ENCODE measurements at regions not wholly inside any gene's neighbourhood (a gene's known extent, or its start where the extent isn't known, plus 50 kb on each side); places are given as distances from the start of the nearest gene placed in this dataset.

- no peak overlapping the region for H3K4me2 ChIP-seq
- H3K9me2 ChIP-seq (ENCODE audit: insufficient read depth): no peaks in the 10 kb centered on the region
- TF ChIP-seq EZH2phosphoT487 (IDR thresholded peaks at IDR 0.05; ENCODE audit: unreplicated experiment): no peak
- no peak for TF ChIP-seq CTCF (conservative IDR thresholded peaks at IDR 0.05; ENCODE audit: low read depth in 2 of 2)
- TF ChIP-seq POLR2AphosphoS5 (IDR thresholded peaks at IDR 0.05; ENCODE audit: low read depth): no peak
- TF ChIP-seq ZNF114 (CRISPR knock-in tag; IDR thresholded peaks at IDR 0.05): no peak
- TF ChIP-seq, protein P1, sequence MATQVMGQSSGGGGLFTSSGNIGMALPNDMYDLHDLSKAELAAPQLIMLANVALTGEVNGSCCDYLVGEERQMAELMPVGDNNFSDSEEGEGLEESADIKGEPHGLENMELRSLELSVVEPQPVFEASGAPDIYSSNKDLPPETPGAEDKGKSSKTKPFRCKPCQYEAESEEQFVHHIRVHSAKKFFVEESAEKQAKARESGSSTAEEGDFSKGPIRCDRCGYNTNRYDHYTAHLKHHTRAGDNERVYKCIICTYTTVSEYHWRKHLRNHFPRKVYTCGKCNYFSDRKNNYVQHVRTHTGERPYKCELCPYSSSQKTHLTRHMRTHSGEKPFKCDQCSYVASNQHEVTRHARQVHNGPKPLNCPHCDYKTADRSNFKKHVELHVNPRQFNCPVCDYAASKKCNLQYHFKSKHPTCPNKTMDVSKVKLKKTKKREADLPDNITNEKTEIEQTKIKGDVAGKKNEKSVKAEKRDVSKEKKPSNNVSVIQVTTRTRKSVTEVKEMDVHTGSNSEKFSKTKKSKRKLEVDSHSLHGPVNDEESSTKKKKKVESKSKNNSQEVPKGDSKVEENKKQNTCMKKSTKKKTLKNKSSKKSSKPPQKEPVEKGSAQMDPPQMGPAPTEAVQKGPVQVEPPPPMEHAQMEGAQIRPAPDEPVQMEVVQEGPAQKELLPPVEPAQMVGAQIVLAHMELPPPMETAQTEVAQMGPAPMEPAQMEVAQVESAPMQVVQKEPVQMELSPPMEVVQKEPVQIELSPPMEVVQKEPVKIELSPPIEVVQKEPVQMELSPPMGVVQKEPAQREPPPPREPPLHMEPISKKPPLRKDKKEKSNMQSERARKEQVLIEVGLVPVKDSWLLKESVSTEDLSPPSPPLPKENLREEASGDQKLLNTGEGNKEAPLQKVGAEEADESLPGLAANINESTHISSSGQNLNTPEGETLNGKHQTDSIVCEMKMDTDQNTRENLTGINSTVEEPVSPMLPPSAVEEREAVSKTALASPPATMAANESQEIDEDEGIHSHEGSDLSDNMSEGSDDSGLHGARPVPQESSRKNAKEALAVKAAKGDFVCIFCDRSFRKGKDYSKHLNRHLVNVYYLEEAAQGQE (IDR thresholded peaks at IDR 0.05; ENCODE audit: unreplicated experiment): no peak
- TF ChIP-seq CREB1 (CRISPR knock-in tag; IDR thresholded peaks at IDR 0.05; ENCODE audit: low read depth): no peak
- TF ChIP-seq NANOG (IDR thresholded peaks at IDR 0.05; ENCODE audit: borderline replicate concordance): no peak
- no peak overlapping the region for H2AFZ ChIP-seq
- no peaks in the 10 kb centered on the region for H4K20me1 ChIP-seq (replicated peaks; ENCODE audit: insufficient read depth)
- Mint-ChIP-seq H3K36me3 (ENCODE audit: low read depth) (no peaks in the 10 kb centered on the region), H3K4me3 (no peak overlapping the region), H3K4me1 (no peaks in the 10 kb centered on the region), H3K9me3 (no peaks in the 10 kb centered on the region), H3K27me3 (ENCODE audit: insufficient read depth, low read depth, poor library complexity) (no peaks in the 10 kb centered on the region), H3K27ac (no peak overlapping the region)
- H3K27ac ChIP-seq (ENCODE audit: low read depth): no peak overlapping the region
- no peak overlapping the region for H3K4me3 ChIP-seq
- no peak for DNase-seq (ENCODE audit: low spot score)
- no peak for ATAC-seq
- H3K4me1 ChIP-seq (ENCODE audit: insufficient read depth): no peaks in the 10 kb centered on the region
- H3K27me3 ChIP-seq (ENCODE audit: insufficient read depth): no peaks in the 10 kb centered on the region
- H3K79me2 ChIP-seq (replicated peaks; ENCODE audit: insufficient read depth): no peaks in the 10 kb centered on the region
- H3F3A ChIP-seq (replicated peaks; ENCODE audit: low read depth): no peaks in the 10 kb centered on the region
- no peaks in the 10 kb centered on the region for H3K36me3 ChIP-seq (ENCODE audit: insufficient read depth)
Observed at GRCh38 chr13:57992416-57992815, 360.9 kb downstream of the PCDH17 start.

DNA sequence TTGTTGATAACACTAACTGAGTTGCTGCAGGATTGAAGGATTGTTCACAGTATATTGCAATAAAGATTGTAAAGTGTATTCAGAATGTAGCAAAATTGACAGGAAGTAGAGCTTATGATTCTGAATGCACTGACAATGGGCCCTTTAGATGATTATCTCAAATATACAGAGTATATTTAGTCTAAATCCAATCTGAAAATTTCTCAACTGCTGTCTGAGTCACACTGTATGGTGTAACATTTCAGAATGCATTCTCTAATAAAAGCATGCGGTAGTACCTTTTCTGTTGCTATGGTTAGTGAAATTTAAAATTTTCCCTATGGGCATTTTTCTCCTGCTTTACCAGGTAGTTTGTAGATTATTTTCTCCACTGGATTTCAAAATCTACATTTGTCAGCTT, 365.2 kb downstream of the PCDH17 start:
- no peak overlapping the region for H3K4me3 ChIP-seq
- peaks cover 2% of the 10 kb centered on the region for H3K27me3 Mint-ChIP-seq (ENCODE audit: insufficient read depth, low read depth, poor library complexity)
- H3K79me2 ChIP-seq (replicated peaks; ENCODE audit: insufficient read depth): no peaks in the 10 kb centered on the region
- H3K27ac ChIP-seq (ENCODE audit: low read depth): no peak overlapping the region
- H3K9me2 ChIP-seq (ENCODE audit: insufficient read depth): no peaks in the 10 kb centered on the region
- H3F3A ChIP-seq (replicated peaks; ENCODE audit: low read depth): no peaks in the 10 kb centered on the region
- no peaks in the 10 kb centered on the region for H3K27me3 ChIP-seq (ENCODE audit: insufficient read depth)
- H3K4me2 ChIP-seq: no peak overlapping the region
- H4K20me1 ChIP-seq (replicated peaks; ENCODE audit: insufficient read depth): no peaks in the 10 kb centered on the region
- DNase-seq (ENCODE audit: low spot score): no peak
- no peaks in the 10 kb centered on the region for H3K36me3 Mint-ChIP-seq (ENCODE audit: low read depth)
- H3K4me1 ChIP-seq (ENCODE audit: insufficient read depth): no peaks in the 10 kb centered on the region
- peaks cover 5% of the 10 kb centered on the region; the same call in 1 of the 3 replicates for H3K9me3 Mint-ChIP-seq
- no peaks in the 10 kb centered on the region for H3K36me3 ChIP-seq (ENCODE audit: insufficient read depth)
- ATAC-seq: no peak
- no peak overlapping the region for H3K27ac Mint-ChIP-seq
- H3K4me1 Mint-ChIP-seq: no peaks in the 10 kb centered on the region
- H3K4me3 Mint-ChIP-seq: no peak overlapping the region
- peak overlapping the region; percentile 5; the same call in 1 of the 2 replicates for H2AFZ ChIP-seq
- no peak for TF ChIP-seq JUNB (IDR thresholded peaks at IDR 0.05; ENCODE audit: unreplicated experiment)
- no peak for TF ChIP-seq ZNF462 (CRISPR knock-in tag; IDR thresholded peaks at IDR 0.05)
- no peak for TF ChIP-seq EZH2 (IDR thresholded peaks at IDR 0.05; ENCODE audit: low read depth, unreplicated experiment)
- no peak for TF ChIP-seq STAT1 (IDR thresholded peaks at IDR 0.05; ENCODE audit: unreplicated experiment)

Measured in GM23338 (cell line).